Mesendoderm (in vitro differentiated cells): ENCODE measurements at regions not wholly inside any gene's neighbourhood (a gene's known extent, or its start where the extent isn't known, plus 50 kb on each side); places are given as distances from the start of the nearest gene placed in this dataset.

ENCODE experiments used
- DNase-seq: peaks from one replicate; pipeline ENCODE4 v3.0.0; 2013
- H2AK5ac ChIP-seq: 2 replicates; pipeline ENCODE4 v1.6.1; 2013; ENCODE audit warnings: low read length, inconsistent platforms
- H2BK120ac ChIP-seq: 2 replicates; pipeline ENCODE4 v1.6.1; 2013; ENCODE audit warnings: low read depth, mild to moderate bottlenecking, low read length, moderate library complexity, mixed read lengths
- H2BK15ac ChIP-seq: replicated peaks from 2 replicates; pipeline ENCODE4 v1.6.1; 2013; ENCODE audit warnings: low read depth, mild to moderate bottlenecking, moderate library complexity
- H2BK5ac ChIP-seq: 2 replicates; pipeline ENCODE4 v1.6.1; 2013; ENCODE audit warnings: low read length, inconsistent platforms
- H3K18ac ChIP-seq: 2 replicates; pipeline ENCODE4 v1.6.1; 2013; ENCODE audit warnings: mild to moderate bottlenecking, low read length, mixed read lengths
- H3K23ac ChIP-seq: one replicate; pipeline ENCODE4 v1.6.1; 2013; ENCODE audit warnings: low read length
- H3K27ac ChIP-seq: 2 replicates; pipeline ENCODE4 v1.5.1; 2013; ENCODE audit warnings: low read depth, mild to moderate bottlenecking, inconsistent platforms, low read length, moderate library complexity
- H3K27me3 ChIP-seq: 2 replicates; pipeline ENCODE4 v1.6.1; 2013; ENCODE audit warnings: low read length, control low read depth, mild to moderate bottlenecking, inconsistent platforms; ENCODE audit not compliant: insufficient read depth, poor library complexity
- H3K36me3 ChIP-seq: 2 replicates; pipeline ENCODE4 v1.6.1; 2013; ENCODE audit warnings: low read length, inconsistent platforms; ENCODE audit not compliant: control insufficient read depth, insufficient read depth
- H3K4ac ChIP-seq: one replicate; pipeline ENCODE4 v1.6.1; 2013; ENCODE audit warnings: low read depth, mild to moderate bottlenecking, low read length, moderate library complexity
- H3K4me1 ChIP-seq: 2 replicates; pipeline ENCODE4 v1.6.1; 2013; ENCODE audit warnings: low read depth, low read length, inconsistent platforms; ENCODE audit not compliant: control insufficient read depth
- H3K4me2 ChIP-seq: 2 replicates; pipeline ENCODE4 v1.6.1; 2013; ENCODE audit warnings: low read length
- H3K4me3 ChIP-seq: 2 replicates; pipeline ENCODE4 v1.5.1; 2013; ENCODE audit warnings: mild to moderate bottlenecking, low read length
- H3K56ac ChIP-seq: one replicate; pipeline ENCODE4 v1.6.1; 2013; ENCODE audit warnings: low read length
- H3K79me1 ChIP-seq: 2 replicates; pipeline ENCODE4 v1.6.1; 2013; ENCODE audit warnings: low read length, inconsistent platforms
- H3K79me2 ChIP-seq: 2 replicates; pipeline ENCODE4 v1.6.1; 2013; ENCODE audit warnings: mild to moderate bottlenecking, low read length; ENCODE audit not compliant: control insufficient read depth, insufficient read depth
- H3K9ac ChIP-seq: 2 replicates; pipeline ENCODE4 v1.6.1; 2013; ENCODE audit warnings: low read length, inconsistent platforms
- H4K5ac ChIP-seq: one replicate; pipeline ENCODE4 v1.6.1; 2013; ENCODE audit warnings: low read length
- H4K8ac ChIP-seq: one replicate; pipeline ENCODE4 v1.6.1; 2013; ENCODE audit warnings: low read depth, mild to moderate bottlenecking, control low read depth, low read length, moderate library complexity
- WGBS: extraction: QIAGEN DNeasy Blood & Tissue Kit; methylation state at CpG from one replicate; pipeline ENCODE4 v1.1.7; 2013; ENCODE audit warnings: low lambda C conversion rate, missing lambda C conversion rate; ENCODE audit not compliant: insufficient coverage; ENCODE audit errors: extremely low coverage; 5-methylcytosine and 5-hydroxymethylcytosine counted together

DNA sequence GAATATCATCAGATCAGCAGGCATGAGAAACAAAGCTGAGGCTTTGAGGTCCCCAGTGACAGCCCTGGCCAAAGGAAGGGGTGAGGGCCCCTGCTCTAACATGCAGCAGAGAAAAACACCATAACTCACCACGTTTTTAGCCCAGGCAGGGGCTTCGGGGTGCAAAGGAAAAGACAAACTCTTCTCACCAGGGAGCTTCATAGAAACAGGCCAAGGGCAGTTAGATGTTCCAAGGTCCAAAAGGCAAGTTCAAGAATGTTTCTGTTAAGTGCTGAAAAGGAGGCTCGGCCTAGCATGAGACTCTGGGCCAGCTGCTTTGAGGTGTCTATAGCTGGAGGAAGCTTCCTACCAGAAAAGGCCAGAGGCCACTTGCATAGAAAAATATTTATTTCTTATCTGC lies 608.4 kb upstream of the CFAP20DC start:
- no peak overlapping the region for H2AK5ac ChIP-seq
- H2BK120ac ChIP-seq: no peak overlapping the region
- H3K4me2 ChIP-seq: no peak overlapping the region
- H4K8ac ChIP-seq: no peak overlapping the region
- H2BK5ac ChIP-seq: no peak overlapping the region
- H3K4me1 ChIP-seq: no peaks in the 10 kb centered on the region
- WGBS: no CpG with 5 or more reads among the region's 3 CpGs
- H3K18ac ChIP-seq: no peak overlapping the region
- H3K9ac ChIP-seq: no peak overlapping the region
- no peak overlapping the region for H3K4ac ChIP-seq
- no peak for DNase-seq
- H3K27ac ChIP-seq: no peak overlapping the region
- H3K79me1 ChIP-seq: no peaks in the 10 kb centered on the region
- no peaks in the 10 kb centered on the region for H3K79me2 ChIP-seq
- H3K36me3 ChIP-seq: no peaks in the 10 kb centered on the region
- H3K56ac ChIP-seq: no peak overlapping the region
- H3K4me3 ChIP-seq: no peak overlapping the region
- no peak overlapping the region for H2BK15ac ChIP-seq
- no peak overlapping the region for H3K23ac ChIP-seq
- no peak overlapping the region for H4K5ac ChIP-seq
- no peaks in the 10 kb centered on the region for H3K27me3 ChIP-seq

DNA sequence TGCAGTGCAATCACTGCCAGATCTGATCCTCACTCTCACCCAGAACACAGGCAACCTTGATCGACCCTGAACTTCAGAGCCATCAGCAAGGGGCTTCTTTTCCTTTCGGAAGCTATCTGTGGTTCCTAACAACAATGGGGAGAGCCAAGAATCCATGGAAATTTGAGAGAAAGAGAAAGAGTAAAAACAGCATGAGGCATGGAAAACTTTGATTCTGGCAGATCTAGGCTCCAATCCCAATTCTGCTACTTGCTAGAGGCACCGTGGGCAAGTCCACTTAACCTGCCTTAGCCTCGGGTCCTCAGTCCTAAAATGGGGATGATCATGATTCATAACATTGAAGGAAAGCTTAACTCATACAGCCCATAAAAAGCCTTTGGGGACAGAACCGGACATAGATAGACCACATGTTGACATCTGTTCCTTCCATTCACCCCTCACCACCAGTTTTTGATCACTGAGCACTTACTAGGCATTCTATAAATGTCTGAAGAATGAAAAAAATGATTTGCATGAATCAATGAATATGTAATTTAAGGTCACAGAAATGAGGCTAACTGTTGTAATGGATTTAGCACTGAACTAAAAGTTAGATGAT lies 605.7 kb upstream of the CFAP20DC start:
- Histone ChIP-seq H3K23ac (no peak overlapping the region), H2BK15ac (no peak overlapping the region), H3K56ac (no peak overlapping the region), H3K9ac (no peak overlapping the region), H2BK5ac (no peak overlapping the region), H4K5ac (no peak overlapping the region), H3K4me2 (no peak overlapping the region), H3K36me3 (no peaks in the 10 kb centered on the region), H3K27ac (no peak overlapping the region), H3K79me2 (no peaks in the 10 kb centered on the region), H3K27me3 (no peaks in the 10 kb centered on the region), H3K4ac (no peak overlapping the region), H3K79me1 (no peaks in the 10 kb centered on the region), H3K18ac (no peak overlapping the region), H3K4me3 (no peak overlapping the region), H2AK5ac (no peak overlapping the region), H4K8ac (no peak overlapping the region), H2BK120ac (no peak overlapping the region), H3K4me1 (no peaks in the 10 kb centered on the region)
- no peak for DNase-seq
- WGBS: no CpG with 5 or more reads among the region's 5 CpGs

DNA sequence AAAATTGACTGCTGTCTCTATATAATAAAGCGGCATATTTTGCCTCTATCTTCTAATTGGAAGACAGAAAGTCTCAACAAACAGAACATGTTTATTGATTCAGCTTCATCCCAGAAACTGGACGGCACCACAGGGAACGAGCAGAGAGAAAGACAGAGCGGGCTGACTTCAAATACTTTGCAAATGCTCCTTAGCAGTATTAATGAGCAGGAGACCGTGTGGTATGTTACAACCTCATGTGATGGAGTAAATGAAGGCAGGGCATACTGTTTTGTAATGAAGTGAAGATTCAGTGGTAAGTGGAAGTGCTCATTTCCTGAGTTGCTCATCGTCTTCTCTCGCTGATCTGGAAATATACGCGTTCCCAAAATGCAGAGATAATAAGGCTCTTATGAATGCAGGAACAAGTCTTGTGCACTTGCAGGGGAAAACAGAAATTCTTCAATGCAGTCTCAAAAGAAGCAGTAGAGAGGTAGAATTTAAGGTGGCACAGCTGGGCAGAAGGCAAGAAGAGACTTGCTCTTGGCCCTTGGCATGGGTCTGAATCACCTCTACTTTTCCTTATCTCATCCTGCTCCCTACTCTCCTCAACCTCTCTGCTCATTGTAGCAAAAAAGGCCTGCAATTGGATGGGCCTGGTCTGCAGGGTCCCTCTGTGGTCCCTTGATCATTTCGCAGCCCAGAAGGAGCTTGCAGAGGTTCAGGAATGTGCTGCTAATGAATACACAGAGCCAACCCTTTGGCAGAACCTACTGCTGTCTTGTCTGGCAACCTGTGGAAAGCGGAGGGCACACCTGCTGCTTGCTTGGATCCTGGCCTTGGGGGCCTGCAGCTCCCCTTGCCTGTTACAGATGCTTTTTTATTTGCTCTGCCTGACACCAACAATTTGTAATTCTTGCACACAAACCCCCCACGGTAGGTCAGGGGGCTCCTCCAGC lies 604.9 kb upstream of the CFAP20DC start:
- Histone ChIP-seq H3K18ac (no peak overlapping the region), H4K5ac (no peak overlapping the region), H3K4me1 (no peaks in the 10 kb centered on the region), H3K56ac (no peak overlapping the region), H4K8ac (no peak overlapping the region), H3K27ac (no peak overlapping the region), H3K4me3 (no peak overlapping the region), H2BK5ac (no peak overlapping the region), H3K79me2 (no peaks in the 10 kb centered on the region), H3K23ac (no peak overlapping the region), H3K36me3 (no peaks in the 10 kb centered on the region), H3K27me3 (no peaks in the 10 kb centered on the region), H3K79me1 (no peaks in the 10 kb centered on the region), H2BK120ac (no peak overlapping the region), H2BK15ac (no peak overlapping the region), H3K9ac (no peak overlapping the region), H3K4me2 (no peak overlapping the region), H3K4ac (no peak overlapping the region), H2AK5ac (no peak overlapping the region)
- no CpG with 5 or more reads among the region's 12 CpGs for WGBS
- peak; percentile 57 for DNase-seq

DNA sequence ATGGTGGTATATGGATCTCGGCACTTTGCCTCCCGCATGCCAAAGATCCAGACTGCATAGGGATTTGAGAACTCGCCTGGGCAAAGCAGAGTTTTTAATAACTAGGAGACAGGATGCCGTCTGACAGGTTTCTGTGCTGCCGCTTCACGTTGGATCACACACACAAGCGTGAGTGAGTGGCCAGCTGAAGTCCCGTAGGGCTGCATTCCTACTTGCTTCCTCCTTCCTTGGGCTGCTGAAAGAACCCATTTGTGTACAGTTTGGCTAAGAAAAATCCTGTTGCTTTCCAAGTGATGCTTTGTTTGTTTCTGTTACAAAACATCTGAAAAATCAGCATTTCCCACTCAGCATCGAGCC lies 604.3 kb upstream of the CFAP20DC start:
- no peak overlapping the region for H2BK120ac ChIP-seq
- H3K4me1 ChIP-seq: no peaks in the 10 kb centered on the region
- H2BK15ac ChIP-seq: no peak overlapping the region
- no peak overlapping the region for H4K5ac ChIP-seq
- no peak overlapping the region for H3K4me2 ChIP-seq
- no peaks in the 10 kb centered on the region for H3K79me2 ChIP-seq
- H2BK5ac ChIP-seq: no peak overlapping the region
- no peak overlapping the region for H4K8ac ChIP-seq
- WGBS: no CpG with 5 or more reads among the region's 9 CpGs
- H3K4ac ChIP-seq: no peak overlapping the region
- no peaks in the 10 kb centered on the region for H3K36me3 ChIP-seq
- H3K56ac ChIP-seq: no peak overlapping the region
- no peak overlapping the region for H3K4me3 ChIP-seq
- no peak overlapping the region for H3K9ac ChIP-seq
- H3K27me3 ChIP-seq: no peaks in the 10 kb centered on the region
- no peak overlapping the region for H3K27ac ChIP-seq
- DNase-seq: no peak
- no peak overlapping the region for H3K23ac ChIP-seq
- H3K18ac ChIP-seq: no peak overlapping the region
- H2AK5ac ChIP-seq: no peak overlapping the region
- no peaks in the 10 kb centered on the region for H3K79me1 ChIP-seq

DNA sequence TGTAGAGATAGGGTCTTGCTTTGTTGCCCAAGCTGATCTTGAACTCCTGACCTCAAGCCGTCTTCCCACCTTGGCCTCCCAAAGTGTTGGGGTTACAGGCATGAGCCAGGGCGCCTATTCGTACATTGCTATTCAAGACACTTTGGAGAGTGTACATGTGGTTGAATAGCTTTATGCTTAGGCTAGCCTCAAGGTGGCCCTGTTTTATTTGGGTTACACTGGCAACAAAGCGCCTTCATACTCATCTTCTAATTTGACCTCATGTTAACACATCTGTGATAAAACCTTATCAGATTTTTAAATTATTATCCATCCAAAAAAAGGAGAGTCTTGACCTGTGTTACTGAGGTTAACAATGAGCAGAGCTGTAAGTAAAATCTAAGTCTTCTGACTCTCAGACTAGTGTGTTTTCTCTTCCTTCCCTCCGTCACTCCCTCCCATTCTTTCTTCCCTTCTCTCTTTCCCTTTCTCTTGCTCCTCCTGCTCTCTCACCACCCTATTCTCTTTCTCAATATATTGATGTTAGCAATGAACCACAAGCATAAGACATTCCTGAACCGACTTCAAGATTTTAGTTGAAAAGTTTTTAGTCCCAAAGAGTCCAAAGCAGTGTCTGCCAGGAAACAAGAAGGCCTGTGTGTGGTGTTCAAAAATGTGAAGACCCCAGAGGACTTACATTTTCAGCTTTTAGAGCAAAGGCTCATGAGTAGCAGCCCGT lies 603.7 kb upstream of the CFAP20DC start:
- DNase-seq: no peak
- Histone ChIP-seq H3K36me3 (no peaks in the 10 kb centered on the region), H4K5ac (no peak overlapping the region), H2BK5ac (no peak overlapping the region), H3K27me3 (no peaks in the 10 kb centered on the region), H2AK5ac (no peak overlapping the region), H2BK15ac (no peak overlapping the region), H3K27ac (no peak overlapping the region), H4K8ac (no peak overlapping the region), H3K79me2 (no peaks in the 10 kb centered on the region), H3K79me1 (no peaks in the 10 kb centered on the region), H3K56ac (no peak overlapping the region), H3K18ac (no peak overlapping the region), H3K4me3 (no peak overlapping the region), H3K4ac (no peak overlapping the region), H3K4me1 (no peaks in the 10 kb centered on the region), H3K4me2 (no peak overlapping the region), H3K23ac (no peak overlapping the region), H2BK120ac (no peak overlapping the region), H3K9ac (no peak overlapping the region)
- no CpG with 5 or more reads among the region's 7 CpGs for WGBS
